GM12865 (cell line): ENCODE measurements at regions not wholly inside any gene's neighbourhood (a gene's known extent, or its start where the extent isn't known, plus 50 kb on each side); places are given as distances from the start of the nearest gene placed in this dataset.

Experiments
- DNase-seq: peaks from one replicate; pipeline ENCODE4 v3.0.0; 2010; ENCODE audit warnings: low read depth
- H3K4me3 ChIP-seq: 2 replicates; pipeline ENCODE4 v1.5.1; 2011; ENCODE audit warnings: mild to moderate bottlenecking, low read depth, low read length, control low read depth
- CTCF ChIP-seq: IDR thresholded peaks from 2 replicates; pipeline ENCODE4 v1.5.1; 2011; ENCODE audit warnings: low read length, control low read depth, low read depth, inconsistent platforms; ENCODE audit not compliant: insufficient read depth; ENCODE audit errors: missing control alignments

DNA sequence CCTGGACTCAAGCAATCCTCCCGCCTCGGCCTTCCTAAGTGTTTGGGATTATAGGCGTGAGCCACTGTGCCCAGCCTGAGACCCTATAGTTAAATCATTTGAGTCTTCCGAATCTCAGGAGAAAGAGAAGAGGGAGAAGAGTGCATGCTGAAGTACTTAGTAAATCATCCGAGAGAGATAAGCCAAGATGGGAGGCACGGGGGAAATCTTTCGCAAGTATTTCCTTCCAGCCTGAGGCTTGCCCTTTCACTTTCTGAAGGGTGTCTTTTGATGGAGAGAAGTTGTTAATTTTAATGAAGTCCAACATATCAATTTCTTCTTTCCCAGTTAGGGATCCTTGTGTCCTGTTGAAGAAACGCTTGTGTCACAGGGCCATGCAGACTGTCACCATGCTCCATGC is 97.1 kb upstream of the SLC6A6 start:
- TF ChIP-seq CTCF: no peak
- H3K4me3 ChIP-seq: no peak overlapping the region
- DNase-seq: no peak

DNA sequence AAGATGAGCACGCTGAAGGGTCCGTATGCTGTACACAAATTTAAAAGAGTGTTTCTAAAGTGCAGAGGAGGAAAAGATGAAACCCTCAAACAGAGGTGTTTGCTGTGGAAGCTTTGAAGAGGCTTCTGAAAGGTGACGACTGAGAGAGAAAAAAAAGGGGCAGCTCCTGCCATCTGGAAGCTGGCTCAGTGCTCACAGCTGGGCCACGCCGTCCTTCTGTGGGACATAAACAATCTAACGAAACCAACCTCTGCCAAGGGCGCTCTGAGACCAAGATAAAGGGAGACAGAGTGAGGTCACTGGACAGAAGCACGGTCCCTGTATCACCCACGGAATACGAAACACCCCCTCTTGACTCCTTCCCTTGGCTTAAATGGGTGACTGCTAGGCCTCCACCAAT is 96.3 kb upstream of the SLC6A6 start:
- TF ChIP-seq CTCF: no peak
- no peak overlapping the region for H3K4me3 ChIP-seq
- DNase-seq: no peak

DNA sequence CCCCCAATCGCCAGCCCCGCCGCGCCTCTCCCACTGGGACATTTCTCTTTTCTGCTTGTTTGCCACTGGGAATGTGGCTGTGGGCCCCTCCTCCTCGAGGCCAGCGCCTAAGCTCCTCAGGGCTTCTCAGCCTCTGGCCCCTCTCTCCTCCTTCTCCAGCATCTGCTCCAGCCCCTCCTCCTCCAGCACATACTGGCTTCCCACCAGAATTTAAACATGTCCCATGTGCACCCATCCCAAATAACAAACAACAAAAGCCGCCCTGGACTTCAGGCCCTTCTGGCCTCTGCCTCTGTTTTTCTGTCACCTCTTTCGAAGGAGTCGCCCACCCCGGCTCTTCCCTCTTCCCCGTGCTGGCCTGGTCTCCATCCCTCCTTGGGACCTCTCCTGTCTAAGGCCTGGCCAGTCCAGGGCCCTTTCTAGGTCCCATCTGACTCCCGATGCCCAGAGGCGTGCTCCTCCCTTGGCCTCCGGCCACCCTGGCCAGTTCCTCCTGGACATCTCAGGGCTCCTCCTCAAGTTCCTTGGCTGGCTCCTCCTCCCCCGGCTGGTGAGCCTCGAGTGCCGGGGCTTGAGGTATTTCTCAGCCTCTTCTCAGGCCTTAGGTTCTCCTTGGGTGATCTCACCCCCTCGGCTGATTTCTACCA is 94.6 kb upstream of the SLC6A6 start:
- no peak for DNase-seq
- no peak for TF ChIP-seq CTCF

DNA sequence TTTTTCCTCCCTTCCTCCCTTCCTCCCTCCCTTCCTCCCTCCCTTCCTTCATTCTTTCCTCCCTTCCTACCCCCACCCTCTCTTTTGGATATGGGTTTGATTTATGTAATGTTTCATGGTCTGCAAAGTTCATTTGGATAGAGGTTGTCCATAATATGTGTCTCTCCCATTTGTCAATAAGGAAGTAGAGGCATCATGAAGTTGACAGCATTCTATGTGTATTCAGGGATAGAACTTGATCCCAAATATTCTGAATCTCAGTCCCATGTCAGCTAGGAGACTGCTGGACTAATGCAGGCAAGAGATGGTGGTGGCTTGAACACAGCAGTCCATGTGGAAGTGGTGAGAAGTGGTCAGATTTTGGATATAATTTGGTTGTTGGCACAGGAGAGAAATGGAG is 90.7 kb upstream of the SLC6A6 start:
- H3K4me3 ChIP-seq: no peak overlapping the region
- no peak for TF ChIP-seq CTCF
- no peak for DNase-seq

More for the DNA sequence above, 94.6 kb upstream of the SLC6A6 start:
- no peak overlapping the region for H3K4me3 ChIP-seq

- no peak for TF ChIP-seq CTCF
- no peak overlapping the region for H3K4me3 ChIP-seq
- DNase-seq: no peak
Measured at GRCh38 chr3:14312375-14312774, 90.0 kb upstream of the SLC6A6 start.

DNA sequence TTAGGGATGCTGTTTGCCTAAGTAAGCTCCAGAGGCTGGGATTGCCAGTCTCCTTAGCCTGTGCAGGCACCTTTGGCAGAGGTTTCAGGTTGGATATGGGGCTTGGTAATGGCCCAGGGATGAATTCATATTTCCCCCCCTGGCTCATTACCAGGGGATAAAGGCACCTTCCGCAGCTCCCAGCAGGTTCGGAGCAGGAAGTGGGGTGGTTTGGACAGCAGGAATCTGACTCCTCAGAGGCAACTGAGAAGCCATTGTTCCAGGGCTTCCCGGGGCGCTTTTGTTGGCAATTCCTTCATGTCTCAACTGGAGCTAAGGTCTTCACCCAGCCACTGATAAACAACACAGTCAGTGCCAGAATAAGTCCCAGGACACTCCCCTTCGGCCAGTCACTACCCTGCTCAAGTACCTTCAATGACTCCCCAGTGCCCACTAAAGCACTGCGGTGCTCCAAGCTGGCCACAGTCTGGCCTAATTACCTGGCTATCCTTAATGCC is 85.3 kb upstream of the SLC6A6 start:
- no peak overlapping the region for H3K4me3 ChIP-seq
- no peak for TF ChIP-seq CTCF
- no peak for DNase-seq

DNA sequence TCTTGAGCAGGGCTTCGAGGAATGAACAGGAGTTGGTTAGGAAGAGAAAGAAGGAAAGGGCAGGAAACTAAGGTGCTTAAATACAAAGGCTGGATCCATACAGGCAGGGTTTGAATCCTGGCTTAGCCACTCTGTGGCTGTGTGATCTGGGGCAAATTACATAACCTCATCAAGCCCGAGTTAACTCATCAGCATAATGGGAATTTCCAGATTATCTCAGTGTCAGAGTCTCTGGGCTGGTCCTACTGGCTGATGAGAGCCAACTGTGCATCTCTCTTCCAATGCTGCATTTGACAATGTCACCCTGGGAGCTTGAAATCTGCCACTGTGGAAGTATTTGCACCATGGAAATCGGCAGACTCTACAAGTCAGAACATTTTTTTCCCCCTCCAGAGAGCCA is 83.8 kb upstream of the SLC6A6 start:
- TF ChIP-seq CTCF: no peak
- peak; percentile 41 for DNase-seq

More for the DNA sequence above, 83.8 kb upstream of the SLC6A6 start:
- H3K4me3 ChIP-seq: no peak overlapping the region
